Fibroblast of the conjunctiva (primary cell): ENCODE measurements at regions not wholly inside any gene's neighbourhood (a gene's known extent, or its start where the extent isn't known, plus 50 kb on each side); places are given as distances from the start of the nearest gene placed in this dataset.

Experiments used
- DNase-seq: peaks from one replicate; pipeline ENCODE4 v3.0.0-alpha.2; 2010; ENCODE audit warnings: low read depth

GRCh38 chr5:28164568-28164967 lies 1126.2 kb upstream of the CDH9 start:
- DNase-seq: no peak

DNA sequence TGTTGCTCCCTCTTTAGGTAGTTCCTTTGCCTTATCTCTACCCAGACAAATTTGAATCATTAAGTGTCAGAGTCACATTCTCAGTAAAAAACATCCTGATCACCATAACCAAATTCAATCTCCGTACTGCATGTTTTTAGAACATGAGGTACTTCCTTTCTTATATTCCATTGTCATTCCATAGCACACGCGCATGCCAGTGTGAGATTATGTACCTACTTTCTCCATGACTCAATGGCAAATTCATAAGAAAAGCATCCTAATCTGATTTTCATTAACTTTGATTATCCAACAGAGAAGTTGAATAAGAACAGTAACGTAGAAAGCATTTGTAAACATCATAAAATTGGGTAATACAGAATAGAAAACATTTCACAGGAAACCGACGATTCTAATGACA lies 1118.6 kb upstream of the CDH9 start:
- peak; percentile 71 for DNase-seq

GRCh38 chr5:28143519-28143918 lies 1105.1 kb upstream of the CDH9 start:
- no peak for DNase-seq

- DNase-seq: no peak
These were observed 1093.8 kb upstream of the CDH9 start for GRCh38 chr5:28132151-28132550.

GRCh38 chr5:28117691-28118090 lies 1079.3 kb upstream of the CDH9 start:
- no peak for DNase-seq

DNA sequence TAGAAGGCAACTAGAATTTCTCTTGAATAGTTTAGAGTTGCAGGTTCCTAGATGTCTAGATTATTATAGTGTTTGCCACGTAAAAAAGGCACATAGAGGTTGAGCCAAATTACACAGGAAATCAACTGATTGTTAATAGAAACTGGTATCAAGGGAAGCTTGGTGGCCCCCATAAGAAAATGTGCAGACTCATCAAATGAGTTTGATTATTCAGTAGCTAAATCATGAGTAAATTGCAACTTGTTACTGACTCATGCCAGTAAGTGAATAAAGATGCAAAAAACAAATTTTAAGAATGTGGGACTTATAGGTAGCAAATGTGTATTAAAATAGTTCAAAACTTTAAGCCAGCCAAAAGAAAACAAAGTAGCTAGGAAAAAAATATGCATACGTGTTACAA lies 1078.9 kb upstream of the CDH9 start:
- DNase-seq: no peak

- DNase-seq: peak; percentile 2
These were observed 1072.4 kb upstream of the CDH9 start for GRCh38 chr5:28110781-28111180.

GRCh38 chr5:28104080-28104479 lies 1065.7 kb upstream of the CDH9 start:
- no peak for DNase-seq

DNA sequence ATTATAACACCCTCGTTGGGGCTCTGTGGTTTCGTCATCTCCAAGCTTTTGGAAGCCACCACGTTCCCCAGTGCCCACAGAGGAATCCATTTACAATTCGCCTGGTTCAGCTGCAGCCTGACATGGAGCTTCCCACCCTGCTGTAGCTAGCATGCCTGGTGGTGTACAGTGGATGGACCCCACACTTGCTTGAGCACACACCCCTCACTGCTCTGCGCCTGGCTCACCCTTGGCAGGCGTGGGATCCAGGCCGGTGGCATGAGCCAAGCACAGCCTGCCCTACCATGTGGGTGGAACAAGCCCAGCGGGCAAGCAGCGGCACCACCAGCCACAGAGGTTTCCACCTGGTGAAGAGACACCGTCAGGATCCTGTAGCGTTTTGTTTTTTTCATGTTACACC lies 1045.7 kb upstream of the CDH9 start:
- no peak for DNase-seq

- DNase-seq: no peak
These were observed 1044.2 kb upstream of the CDH9 start for GRCh38 chr5:28082610-28083009.

DNA sequence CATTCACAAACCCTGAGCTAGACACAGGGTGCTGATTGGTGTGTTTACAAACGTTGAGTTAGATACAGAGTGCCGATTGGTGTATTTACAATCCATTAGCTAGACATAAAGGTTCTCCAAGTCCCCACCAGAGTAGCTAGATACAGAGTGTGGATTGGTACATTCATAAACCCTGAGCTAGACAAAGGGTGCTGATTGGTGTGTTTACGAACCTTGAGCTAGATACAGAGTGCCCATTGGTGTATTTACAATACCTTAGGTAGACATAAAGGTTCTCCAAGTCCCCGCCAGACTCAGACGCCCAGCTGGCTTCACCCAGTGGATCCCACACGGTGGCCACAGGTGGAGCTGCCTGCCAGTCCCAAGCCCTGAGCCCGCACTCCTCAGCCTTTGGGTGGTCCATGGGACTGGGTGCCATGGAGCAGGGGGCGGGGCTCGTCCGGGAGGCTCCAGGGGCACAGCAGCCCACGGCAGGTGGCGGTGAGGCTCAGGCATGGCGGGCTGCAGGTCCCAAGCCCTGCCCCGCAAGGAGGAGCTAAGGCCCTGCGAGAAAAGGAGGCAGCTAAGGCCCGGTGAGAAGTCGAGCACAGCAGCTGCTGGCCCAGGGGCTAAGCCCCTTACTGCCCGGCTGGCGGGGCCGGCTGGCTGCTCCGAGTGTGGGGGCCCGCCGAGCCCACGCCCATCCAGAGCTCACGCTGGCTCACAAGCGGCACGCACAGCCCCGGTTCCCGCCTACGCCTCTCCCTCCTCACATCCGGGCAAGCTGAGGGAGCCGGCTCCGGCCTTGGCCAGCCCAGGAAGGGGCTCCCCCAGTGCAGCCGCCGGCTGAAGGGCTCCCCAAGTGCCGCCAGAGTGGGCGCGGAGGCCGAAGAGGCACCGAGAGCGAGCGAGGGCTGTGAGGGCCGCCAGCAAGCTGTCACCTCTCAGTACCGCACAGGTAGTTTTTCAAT lies 1039.2 kb upstream of the CDH9 start:
- DNase-seq: no peak

DNA sequence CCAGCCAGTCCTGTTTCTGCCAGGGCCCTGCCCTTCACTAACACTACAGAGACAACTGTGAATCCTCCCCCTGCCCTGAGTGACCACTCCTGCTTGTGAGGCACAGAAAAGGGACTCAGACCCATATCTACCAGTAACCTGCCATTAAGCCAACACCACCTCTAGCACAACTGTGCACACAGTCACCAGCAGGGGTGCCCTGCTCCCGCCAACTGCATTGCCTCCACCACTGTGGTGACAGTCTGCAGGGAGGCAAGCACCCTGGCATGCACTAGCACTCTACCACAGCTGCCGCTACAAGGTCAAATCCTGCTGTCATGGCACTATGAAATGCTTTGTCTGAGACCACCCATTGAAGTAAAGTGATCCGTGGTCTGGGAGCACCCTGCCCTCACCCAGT lies 1028.5 kb upstream of the CDH9 start:
- DNase-seq: no peak

DNA sequence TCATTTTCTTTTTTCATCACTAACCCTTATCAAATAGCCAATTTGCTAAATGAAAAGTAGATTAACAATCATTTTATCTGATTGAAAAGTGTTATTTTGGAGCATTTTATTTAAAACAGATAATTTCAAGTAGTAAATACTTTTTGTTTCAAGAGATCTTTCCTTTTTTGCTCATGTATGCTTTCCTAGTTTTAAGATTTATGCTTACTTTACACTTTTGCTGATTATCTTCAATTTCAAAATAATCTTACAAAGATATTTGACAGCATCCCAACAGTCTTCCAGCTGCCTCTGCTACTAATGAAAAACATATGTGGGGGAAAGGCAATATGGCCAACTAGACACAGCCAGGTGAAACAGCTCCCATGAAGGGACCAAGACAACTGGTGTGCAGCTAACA lies 1027.3 kb upstream of the CDH9 start:
- no peak for DNase-seq

- DNase-seq: no peak
These were observed 1008.2 kb upstream of the CDH9 start for GRCh38 chr5:28046596-28046995.

GRCh38 chr5:28027851-28028250 lies 989.5 kb upstream of the CDH9 start:
- DNase-seq: no peak

GRCh38 chr5:28017178-28017577 lies 978.8 kb upstream of the CDH9 start:
- DNase-seq: no peak

- no peak for DNase-seq
These were observed 976.4 kb upstream of the CDH9 start for GRCh38 chr5:28014779-28015178.

GRCh38 chr5:28012538-28012937 lies 974.2 kb upstream of the CDH9 start:
- DNase-seq: no peak

DNA sequence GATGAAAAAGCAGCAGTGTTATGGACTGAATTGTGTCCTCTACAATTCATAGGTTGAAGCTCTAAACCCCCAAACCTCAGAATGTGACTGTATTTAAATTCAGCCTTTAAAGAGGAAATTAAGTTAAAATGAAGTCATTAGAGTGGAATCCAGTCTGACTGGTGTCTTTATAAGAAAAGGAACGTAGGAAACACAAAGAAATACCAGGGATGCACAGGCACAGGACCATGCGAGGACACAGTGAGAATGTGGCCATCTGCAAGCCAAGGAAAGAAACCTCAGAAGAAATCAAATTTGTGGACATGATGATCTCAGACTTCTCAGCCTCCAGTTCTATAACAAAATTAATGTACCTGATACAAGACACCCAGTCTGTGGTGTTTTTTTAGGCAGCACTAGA lies 971.2 kb upstream of the CDH9 start:
- DNase-seq: no peak

DNA sequence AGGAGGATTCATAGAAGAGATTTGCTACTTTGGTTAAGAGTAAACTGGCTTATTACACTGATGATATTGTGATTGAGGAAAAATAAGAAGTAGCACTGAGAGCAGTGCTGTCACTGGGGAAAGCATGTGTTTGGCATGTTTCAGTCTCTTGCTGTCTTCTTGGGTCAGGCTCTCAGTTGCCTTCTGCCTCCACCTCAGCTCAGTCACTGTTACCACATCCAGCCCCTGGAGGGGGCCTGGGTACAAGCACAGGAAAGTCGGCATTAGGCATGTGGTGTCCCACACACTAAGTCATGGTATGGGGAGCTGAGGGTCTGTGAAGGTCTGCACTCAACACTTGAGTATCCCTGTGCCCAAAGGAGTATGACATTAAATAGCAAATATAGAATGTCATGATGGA lies 958.3 kb upstream of the CDH9 start:
- DNase-seq: no peak

DNA sequence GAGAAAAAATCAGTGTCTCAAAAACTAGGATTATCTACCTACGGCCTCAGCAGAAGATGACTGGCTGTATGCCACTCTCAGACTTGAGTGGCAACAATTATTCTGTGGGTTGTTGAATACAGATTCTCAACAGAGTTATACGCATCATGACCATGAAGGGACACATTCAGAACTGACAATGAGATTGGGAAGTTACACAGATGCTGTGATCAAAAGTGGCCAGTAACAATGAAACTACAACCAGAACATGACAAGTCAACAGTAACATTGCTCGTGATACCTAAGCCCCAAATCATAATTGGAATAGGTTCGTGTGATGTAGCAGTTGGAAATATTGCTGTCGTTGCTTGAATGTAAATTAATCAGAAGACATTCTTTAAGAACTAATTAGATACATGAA lies 957.5 kb upstream of the CDH9 start:
- no peak for DNase-seq

GRCh38 chr5:27978322-27978721 lies 939.9 kb upstream of the CDH9 start:
- no peak for DNase-seq

DNA sequence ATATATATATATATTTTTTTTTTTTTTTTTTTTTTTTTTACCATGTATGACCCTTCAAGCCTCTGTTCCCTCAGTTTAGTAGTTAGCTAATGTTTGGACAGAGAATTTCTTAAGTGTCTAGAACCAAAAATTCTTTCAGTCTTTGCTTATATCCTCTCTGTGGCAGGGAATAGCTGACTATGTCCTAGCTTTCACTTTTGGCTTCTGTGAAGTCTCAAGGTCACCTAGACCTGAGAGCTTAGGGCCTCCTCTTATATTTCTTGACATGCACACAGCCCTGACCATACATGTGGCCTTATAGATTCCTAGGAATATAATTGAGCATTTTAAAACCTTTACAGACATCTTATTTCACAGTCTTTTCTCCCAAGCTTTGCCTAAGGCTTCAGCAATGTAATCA lies 930.8 kb upstream of the CDH9 start:
- DNase-seq: no peak
